Skeletal muscle satellite cell (primary cell): ENCODE measurements at regions not wholly inside any gene's neighbourhood (a gene's known extent, or its start where the extent isn't known, plus 50 kb on each side); places are given as distances from the start of the nearest gene placed in this dataset.
"Not testable (repeated sequence)": the region's sequence is repeated elsewhere in the genome, so short reads cannot be mapped to it uniquely, and the experiment has no call there.

Source experiments
- H3K27me3 ChIP-seq: 2 replicates; pipeline ENCODE4 v1.7.0; 2013; ENCODE audit warnings: low read length; ENCODE audit not compliant: control insufficient read depth, insufficient read depth
- H3K36me3 ChIP-seq: 2 replicates; pipeline ENCODE4 v1.7.0; 2013; ENCODE audit warnings: mild to moderate bottlenecking, control low read depth, low read length; ENCODE audit not compliant: insufficient read depth
- H3K4me1 ChIP-seq: 2 replicates; pipeline ENCODE4 v1.7.0; 2013; ENCODE audit warnings: low read length; ENCODE audit not compliant: control insufficient read depth, insufficient read depth
- H3K4me2 ChIP-seq: 2 replicates; pipeline ENCODE4 v1.7.0; 2013; ENCODE audit warnings: mild to moderate bottlenecking, low read length
- H3K4me3 ChIP-seq: 2 replicates; pipeline ENCODE4 v1.7.0; 2013; ENCODE audit warnings: low read length
- H3K9ac ChIP-seq: 2 replicates; pipeline ENCODE4 v1.7.0; 2013; ENCODE audit warnings: mild to moderate bottlenecking, low read depth, low read length, moderate library complexity
- H3K9me3 ChIP-seq: replicated peaks from 2 replicates; pipeline ENCODE4 v1.7.0; 2013; ENCODE audit warnings: mild to moderate bottlenecking, control low read depth, low read length

DNA sequence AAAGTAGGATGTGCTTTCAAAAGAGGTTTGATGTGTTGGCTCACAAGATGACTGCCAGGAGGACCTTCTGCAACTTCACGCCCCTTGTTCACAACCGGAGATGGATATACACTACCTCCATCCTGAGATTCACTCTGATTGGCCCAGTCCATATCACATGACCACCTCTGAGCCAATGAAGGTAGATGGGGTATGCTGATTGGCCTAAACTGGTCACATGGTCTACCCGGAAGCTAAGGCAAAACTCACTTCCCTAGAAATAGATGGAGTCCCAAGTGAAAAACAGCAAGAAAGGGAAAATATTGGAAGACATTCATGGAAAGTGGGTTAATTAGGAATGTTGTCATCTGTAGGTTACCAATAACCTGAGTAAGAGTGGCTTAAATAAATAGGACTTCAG is 119.7 kb upstream of the MRI1 start:
- H3K9me3 ChIP-seq, result no peaks in the 10 kb centered on the region
- no peak overlapping the region for H3K4me3 ChIP-seq
- H3K36me3 ChIP-seq, result no peaks in the 10 kb centered on the region
- H3K4me1 ChIP-seq, result no peaks in the 10 kb centered on the region
- no peak overlapping the region for H3K9ac ChIP-seq
- H3K4me2 ChIP-seq, result no peak overlapping the region
- H3K27me3 ChIP-seq, result no peaks in the 10 kb centered on the region

DNA sequence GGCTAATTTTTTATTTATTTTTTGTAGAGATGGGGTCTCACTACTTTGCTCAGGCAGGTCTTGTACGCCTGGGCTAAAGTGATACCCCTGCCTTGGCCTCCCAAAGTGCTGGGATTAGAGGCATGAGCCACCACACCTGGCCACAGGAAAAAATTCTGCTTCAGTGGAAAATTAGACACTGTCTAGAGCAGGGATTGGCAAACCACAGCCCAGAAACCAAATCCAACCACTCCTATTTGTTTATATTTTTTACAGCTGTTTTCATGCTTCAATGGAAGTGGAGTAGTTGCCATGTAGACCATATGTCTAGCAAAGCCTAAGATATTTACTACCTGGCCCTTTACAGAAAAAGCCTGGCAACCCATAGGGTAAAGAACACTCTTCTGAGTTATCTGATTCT is 123.7 kb upstream of the MRI1 start:
- Histone ChIP-seq H3K4me1 (no peaks in the 10 kb centered on the region), H3K9me3 (no peaks in the 10 kb centered on the region), H3K4me3 (no peak overlapping the region), H3K36me3 (no peaks in the 10 kb centered on the region), H3K9ac (no peak overlapping the region), H3K4me2 (no peak overlapping the region), H3K27me3 (no peaks in the 10 kb centered on the region)

DNA sequence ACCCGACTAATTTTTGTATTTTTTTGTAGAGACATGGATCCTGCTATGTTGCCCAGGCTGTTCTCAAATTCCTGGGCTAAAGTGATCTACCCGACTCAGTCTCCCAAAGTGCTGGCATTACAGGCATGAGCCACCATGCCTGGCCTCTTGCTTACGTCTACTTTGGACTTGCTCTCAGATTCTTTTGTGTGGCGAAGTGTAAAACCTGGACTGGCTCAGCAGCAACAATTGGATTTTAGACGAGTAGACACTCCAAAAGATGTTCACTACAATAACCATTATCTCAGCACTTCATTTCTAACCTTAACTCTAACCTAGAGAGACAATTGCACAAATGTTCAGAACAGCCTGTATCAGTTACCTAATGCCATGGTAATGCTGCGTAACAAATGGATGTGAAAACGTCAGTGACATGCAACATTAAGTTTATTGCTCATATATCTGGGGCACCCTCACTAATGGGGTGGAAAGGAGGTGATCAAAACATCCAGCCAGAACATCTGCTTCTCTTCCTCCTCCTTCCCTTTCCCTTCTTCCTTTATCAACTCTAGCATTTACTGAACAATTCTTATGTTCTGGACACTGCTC is 124.9 kb upstream of the MRI1 start:
- Histone ChIP-seq H3K27me3 (no peaks in the 10 kb centered on the region), H3K4me1 (no peaks in the 10 kb centered on the region), H3K4me2 (no peak overlapping the region), H3K9me3 (no peaks in the 10 kb centered on the region), H3K9ac (no peak overlapping the region), H3K36me3 (no peaks in the 10 kb centered on the region), H3K4me3 (no peak overlapping the region)

DNA sequence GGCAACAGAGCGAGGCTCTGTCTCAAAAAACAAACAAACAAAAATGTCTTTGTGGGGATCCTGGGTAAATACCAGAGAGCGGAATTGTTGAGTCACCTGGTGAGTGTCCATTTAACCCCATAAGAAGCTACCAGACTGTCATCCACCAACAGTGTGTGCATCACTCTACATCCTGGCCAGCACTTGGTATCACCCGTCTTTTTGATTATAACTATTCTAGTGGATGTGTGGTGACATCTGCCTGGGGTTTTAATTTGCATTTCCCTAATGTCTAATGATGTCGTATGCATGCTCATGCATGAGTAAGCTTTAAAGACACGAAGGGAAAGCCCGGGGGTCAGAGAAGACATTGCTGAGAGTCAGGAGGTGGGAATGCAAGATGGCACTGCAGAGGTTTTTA is 126.7 kb upstream of the MRI1 start:
- no peak overlapping the region for H3K9ac ChIP-seq

DNA sequence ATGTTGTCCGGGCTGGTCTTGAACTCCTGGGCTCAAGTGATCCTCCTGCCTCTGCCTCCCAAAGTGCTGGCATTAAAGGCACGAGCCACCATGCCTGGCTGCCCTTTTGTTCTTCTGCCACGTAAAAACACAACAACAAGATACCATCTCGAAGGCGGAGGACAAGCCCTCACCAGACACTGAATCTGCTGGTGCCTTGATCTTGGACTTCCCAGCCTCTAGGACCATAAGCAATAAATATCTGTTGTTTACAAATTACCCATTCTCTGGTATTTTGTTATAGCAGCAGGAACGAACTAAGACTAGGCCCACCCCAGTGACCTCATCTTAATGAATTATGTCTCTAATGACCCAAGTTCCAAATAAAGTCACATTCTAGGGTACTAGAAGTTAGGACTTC is 128.4 kb upstream of the CACNA1A start:
- Histone ChIP-seq H3K27me3 (no peaks in the 10 kb centered on the region), H3K4me1 (no peaks in the 10 kb centered on the region), H3K36me3 (no peaks in the 10 kb centered on the region), H3K9me3 (no peaks in the 10 kb centered on the region), H3K4me3 (no peak overlapping the region), H3K4me2 (no peak overlapping the region), H3K9ac (no peak overlapping the region)

More for the DNA sequence above, 126.7 kb upstream of the MRI1 start:
- no peaks in the 10 kb centered on the region for H3K27me3 ChIP-seq
- no peaks in the 10 kb centered on the region for H3K36me3 ChIP-seq
- H3K9me3 ChIP-seq, result no peaks in the 10 kb centered on the region
- no peaks in the 10 kb centered on the region for H3K4me1 ChIP-seq
- H3K4me2 ChIP-seq, result no peak overlapping the region
- H3K4me3 ChIP-seq, result no peak overlapping the region

DNA sequence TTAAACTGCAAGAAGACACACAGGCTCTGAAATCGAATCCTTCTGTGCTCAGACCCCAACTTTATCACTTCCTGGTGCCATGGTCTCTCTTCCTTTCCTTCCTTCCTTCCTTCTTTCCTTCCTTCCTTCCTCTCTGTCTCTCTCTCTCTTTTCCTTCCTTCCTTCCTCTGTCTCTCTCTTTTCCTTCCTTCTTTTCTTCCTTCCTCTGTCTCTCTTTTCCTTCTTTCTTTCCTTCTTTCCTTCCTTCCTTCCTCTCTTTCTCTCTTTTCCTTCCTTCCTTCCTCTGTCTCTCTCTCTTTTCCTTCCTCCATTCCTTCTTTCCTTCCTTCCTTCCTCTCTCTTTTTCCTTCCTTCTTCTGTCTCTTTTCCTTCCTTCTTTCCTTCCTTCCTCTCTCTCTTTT is 127.2 kb upstream of the CACNA1A start:
- no peak overlapping the region for H3K4me3 ChIP-seq
- H3K4me1 ChIP-seq, result no peaks in the 10 kb centered on the region
- no peak overlapping the region for H3K9ac ChIP-seq
- H3K36me3 ChIP-seq, result no peaks in the 10 kb centered on the region
- no peaks in the 10 kb centered on the region for H3K9me3 ChIP-seq
- H3K4me2 ChIP-seq, result no peak overlapping the region
- no peaks in the 10 kb centered on the region for H3K27me3 ChIP-seq

DNA sequence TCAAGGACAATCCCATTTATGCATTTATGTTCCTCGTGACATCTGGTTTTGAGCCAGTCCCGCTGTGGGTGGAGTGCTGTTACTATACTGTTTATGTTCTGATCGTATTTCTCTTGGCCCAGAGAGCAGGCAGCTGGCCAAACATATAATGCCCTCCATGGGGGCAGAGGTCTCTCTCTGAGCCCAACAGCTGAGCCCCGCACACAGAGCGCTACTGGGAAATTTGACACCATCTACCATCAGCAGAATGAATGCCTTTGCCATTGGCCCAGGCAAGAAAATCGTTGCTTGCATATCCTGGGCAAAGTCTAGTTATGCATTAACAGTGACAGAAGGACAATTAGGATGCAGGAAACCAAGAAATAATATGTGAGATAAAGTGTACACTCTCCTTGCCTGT is 126.8 kb upstream of the CACNA1A start:
- no peaks in the 10 kb centered on the region for H3K27me3 ChIP-seq
- H3K4me2 ChIP-seq, result no peak overlapping the region
- H3K4me3 ChIP-seq, result no peak overlapping the region
- H3K9ac ChIP-seq, result no peak overlapping the region
- no peaks in the 10 kb centered on the region for H3K9me3 ChIP-seq
- no peaks in the 10 kb centered on the region for H3K36me3 ChIP-seq
- H3K4me1 ChIP-seq, result no peaks in the 10 kb centered on the region

DNA sequence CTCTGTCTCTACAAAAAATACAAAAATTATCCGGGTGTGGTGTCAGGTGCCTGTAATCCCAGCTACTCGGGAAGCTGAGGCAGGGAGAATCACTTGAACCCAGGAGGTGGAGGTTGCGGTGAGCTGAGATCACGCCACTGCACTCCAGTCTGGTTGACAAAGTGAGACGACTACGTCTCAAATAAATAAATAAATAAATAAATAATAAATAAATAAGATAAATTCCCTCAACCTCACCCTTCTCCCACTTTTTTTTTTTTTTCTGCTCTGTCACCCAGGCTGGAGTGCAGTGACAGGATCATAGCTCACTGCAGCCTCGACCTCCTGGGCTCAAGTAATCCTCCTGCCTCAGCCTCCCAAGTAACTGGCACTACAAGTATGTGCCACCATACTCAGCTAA is 125.9 kb upstream of the CACNA1A start:
- H3K9ac ChIP-seq, H3K4me1 ChIP-seq, H3K9me3 ChIP-seq, H3K36me3 ChIP-seq, H3K27me3 ChIP-seq, H3K4me3 ChIP-seq, H3K4me2 ChIP-seq: not testable (repeated sequence)

DNA sequence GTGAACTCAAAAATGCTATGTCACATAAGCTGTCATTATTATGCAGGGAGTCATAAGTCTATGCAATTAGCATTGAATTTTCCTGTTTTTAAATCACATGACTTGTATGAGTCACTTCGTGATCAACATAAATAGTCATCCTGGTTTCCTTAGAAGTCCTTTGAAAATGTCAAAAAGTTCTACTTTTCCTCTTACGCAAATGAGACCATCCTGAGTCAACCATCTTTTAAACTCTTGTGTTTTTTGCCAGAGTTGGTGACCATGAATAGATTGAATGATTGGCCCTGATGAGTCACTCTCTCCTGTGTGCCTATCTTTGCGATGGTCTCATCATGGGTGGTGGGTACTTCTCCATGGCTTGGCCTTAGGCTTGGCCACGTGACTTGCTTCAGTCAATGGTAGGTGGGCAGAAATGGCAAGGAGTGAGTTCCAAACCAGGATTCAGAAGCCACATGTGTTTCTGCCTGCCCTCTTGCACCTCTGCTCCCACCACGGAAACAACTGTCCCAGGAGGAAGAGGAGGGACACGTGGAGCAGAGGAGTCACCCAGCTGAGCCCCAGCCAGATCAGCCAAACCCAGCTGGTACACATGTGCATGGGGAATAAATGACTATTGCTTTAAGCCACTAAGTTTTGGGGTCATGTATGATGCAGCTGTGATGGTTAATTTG is 123.5 kb upstream of the CACNA1A start:
- Histone ChIP-seq H3K27me3 (peaks cover 7% of the 10 kb centered on the region), H3K9ac (no peak overlapping the region), H3K9me3 (no peaks in the 10 kb centered on the region), H3K4me2 (no peak overlapping the region), H3K4me1 (no peaks in the 10 kb centered on the region), H3K36me3 (no peaks in the 10 kb centered on the region), H3K4me3 (no peak overlapping the region)

DNA sequence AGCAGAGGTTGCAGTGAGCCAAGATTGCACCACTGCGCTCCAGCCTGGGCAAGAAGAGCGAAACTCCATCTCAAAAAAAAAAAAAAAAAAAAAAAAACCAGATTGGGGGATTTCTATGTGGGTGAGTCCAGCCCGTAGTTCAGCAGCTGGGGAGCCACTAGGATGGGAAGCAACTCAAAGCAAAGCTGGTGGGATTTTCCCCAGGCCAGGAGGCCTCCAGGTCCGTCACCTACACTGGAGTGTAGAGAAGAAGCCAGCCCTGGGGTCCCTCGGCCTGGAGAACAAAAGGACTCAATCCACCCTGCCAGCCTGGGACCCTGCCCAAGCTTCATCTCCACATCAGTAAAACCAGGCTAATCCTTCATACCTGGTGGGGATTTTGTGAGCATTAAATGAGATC is 121.3 kb upstream of the CACNA1A start:
- Histone ChIP-seq H3K4me1 (no peaks in the 10 kb centered on the region), H3K4me3 (no peak overlapping the region), H3K36me3 (no peaks in the 10 kb centered on the region), H3K4me2 (no peak overlapping the region), H3K9ac (no peak overlapping the region), H3K27me3 (peaks cover 24% of the 10 kb centered on the region), H3K9me3 (no peaks in the 10 kb centered on the region)

DNA sequence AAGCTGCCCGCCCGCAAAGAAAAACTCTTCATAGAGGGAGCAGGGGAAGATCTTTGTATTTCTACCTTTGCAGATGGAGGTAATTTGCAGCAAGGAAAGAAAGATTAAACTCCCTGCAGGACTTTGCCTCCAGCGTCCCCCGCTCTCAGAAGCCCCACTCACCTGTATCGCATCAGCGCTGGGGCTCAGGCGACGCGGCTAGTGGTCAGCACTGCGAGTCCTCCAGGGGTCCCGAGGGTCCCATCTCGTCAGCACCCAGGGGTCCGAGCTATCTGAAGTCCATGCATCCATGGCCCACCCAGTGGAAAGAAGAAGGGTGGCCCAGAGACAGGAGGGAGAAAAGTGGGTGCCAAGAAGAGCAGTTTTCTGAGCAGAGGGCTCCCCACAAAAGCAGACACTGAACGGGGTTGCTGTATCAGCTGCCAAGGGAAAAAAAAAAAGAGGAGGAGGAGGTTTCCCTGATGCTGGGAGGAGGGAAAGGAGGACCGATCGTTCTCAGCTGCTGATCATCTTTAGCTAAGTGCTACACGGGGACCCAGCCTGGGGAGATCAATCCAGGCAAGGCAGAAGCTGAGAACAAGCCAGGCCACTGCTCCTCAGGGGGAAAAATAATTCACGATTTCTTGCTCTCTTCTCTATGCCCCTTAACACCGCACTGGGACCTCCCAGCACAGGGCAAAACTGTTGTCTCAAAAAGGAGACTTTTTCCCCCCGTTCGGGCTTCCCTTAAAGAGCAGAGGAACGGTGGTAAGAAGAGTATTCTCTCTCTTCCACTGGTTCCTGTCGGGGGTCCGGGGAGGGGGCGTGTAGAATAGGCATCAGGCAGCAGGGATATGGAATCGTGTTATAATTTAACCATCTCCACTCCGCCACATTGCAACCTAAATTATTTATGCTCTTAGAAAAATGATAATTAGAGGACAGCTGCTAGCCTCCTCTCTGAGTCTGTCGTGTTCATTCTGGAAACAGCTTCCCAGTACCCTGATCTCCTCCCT is 117.7 kb upstream of the CACNA1A start:
- Histone ChIP-seq H3K4me1 (peaks cover 6% of the 10 kb centered on the region), H3K4me2 (no peak overlapping the region), H3K9me3 (no peaks in the 10 kb centered on the region), H3K36me3 (no peaks in the 10 kb centered on the region), H3K27me3 (peaks cover 28% of the 10 kb centered on the region), H3K4me3 (no peak overlapping the region), H3K9ac (no peak overlapping the region)
